Kidney tubule cell (primary cell): ENCODE measurements at regions not wholly inside any gene's neighbourhood (a gene's known extent, or its start where the extent isn't known, plus 50 kb on each side); places are given as distances from the start of the nearest gene placed in this dataset.

ENCODE experiments used
- DNase-seq: peaks from one replicate; pipeline ENCODE4 v3.0.0-alpha.2; 2018; ENCODE audit warnings: low spot score

DNA sequence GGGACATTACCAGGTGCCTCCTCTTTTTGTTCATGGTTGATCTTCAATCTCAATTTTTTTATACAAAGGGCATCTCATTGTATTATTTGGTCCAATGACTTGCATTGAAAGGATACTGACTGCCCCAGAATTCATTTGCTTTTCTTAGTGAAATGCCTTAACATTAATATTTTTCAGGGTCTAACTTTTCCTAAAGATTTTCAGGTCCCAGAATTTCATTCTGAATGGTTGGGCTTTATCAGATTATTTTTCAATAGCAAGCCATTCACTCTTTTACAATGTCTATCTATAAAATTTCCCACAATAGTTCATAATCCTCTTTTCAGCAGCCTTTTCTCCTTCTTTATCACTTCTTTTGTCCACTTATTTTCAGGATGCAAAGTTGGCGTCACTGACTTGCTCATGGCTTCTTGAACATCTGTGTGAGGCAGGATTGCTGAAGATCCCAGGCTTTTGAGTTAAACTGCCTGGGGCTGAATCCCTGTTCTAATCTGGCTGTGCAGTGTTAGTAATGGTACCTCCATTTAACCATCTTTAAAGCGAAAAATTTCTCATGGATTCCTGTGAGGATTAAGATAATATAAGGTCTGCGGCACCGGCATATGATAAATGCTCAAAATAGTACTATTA is 131.7 kb upstream of the HDAC9 start:
- DNase-seq, result no peak

DNA sequence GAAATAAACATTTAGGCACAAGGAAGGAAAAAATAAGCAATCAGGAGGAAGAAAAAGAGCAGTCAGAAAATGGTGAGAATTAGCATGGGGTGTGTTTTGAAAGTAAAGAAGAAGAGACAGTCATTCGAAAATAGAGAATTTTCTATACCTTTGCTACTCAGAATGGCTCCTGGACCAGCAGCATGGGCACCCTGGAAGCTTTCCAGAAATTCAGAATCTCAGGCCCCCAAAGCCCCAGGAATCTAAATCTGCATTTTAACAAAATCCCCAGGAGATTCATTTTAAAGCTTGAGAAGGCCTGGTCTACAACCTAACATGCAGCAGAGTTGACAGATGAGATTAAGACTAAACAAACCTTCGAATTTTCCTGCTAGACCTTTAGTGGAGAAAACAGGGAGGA is 131.2 kb upstream of the HDAC9 start:
- no peak for DNase-seq

DNA sequence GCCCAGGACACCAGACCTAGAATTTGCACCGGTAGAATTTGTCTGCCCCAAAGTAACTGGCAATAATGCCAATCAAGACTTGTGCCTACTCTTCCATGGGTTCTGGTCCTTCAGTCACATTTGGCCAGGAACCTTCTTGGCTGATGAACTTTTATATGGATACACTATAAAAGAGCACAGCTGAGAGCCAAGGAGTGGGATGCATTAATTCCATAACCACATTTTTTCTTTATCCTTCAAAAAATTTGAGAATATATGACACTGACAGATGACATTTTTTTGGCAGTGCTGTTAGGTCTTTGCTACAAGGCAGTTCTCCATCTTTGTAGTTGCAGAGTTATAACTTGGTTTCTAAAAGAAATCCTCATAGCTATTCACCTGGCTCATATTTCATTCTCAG is 129.2 kb upstream of the HDAC9 start:
- no peak for DNase-seq

DNA sequence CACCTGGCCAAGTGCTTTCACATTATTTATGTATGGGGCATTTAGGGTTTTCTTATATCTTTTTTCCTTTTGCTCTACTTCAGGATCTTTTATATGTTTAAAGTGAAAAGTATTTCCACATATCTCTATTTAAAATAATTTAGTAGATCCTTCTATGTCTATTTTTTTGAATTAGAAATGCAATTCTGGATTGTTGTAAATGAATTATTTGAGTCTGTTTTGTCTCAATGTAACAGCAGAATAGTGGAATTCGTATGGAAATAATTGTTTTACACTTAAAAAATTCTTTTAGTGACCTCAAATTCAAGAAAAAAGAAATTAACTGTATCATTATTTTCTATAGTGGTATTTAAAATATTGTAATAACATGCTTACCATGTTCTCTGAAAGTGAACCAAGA is 126.5 kb upstream of the HDAC9 start:
- DNase-seq, result no peak

DNA sequence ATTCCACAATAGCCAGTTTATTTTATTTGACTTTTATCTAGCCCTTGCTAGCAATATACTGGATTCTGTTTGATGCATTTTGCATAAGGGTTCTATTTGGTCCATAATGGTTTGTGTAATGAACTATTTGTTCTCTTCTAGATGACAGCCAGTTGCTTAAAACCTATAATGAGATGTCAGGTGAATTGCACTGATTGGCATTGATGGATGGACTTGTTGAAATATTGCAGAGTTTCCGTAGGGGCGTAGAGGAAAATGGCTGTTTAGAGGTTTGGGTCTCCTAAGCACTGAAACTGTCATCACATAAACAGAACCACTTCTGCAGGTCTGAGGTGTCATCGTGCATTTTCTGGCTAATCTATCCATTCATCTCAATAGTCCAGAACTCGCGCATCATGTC is 124.9 kb upstream of the HDAC9 start:
- DNase-seq, result no peak

DNA sequence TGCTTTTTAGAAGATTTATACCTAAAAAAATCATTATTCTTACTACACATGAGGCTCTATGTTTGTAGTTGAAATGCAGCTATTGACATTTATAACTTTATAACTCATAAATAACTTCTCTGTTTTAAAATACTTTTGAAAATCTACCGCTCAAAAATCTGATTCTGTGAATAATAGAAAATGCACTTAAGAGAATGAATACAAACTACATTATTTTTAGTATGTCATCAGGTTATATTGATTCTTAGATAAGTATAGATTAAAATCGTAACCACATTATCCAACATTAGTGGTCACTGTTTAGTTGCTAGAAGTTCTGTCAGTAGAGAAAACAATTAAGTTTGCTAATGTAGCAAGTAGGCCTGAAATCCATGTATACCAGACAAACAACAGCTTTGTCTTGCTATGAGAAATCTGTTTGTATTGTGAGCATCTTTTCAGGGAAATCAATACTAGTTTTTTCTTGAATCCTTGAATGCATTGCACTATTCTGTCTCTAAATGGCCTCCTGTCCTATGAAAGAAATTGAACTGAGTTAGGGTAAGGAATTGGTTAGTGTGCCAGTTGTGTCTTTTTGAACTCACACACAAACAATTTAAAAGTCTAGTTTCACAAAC is 116.5 kb upstream of the HDAC9 start:
- DNase-seq, result no peak

DNA sequence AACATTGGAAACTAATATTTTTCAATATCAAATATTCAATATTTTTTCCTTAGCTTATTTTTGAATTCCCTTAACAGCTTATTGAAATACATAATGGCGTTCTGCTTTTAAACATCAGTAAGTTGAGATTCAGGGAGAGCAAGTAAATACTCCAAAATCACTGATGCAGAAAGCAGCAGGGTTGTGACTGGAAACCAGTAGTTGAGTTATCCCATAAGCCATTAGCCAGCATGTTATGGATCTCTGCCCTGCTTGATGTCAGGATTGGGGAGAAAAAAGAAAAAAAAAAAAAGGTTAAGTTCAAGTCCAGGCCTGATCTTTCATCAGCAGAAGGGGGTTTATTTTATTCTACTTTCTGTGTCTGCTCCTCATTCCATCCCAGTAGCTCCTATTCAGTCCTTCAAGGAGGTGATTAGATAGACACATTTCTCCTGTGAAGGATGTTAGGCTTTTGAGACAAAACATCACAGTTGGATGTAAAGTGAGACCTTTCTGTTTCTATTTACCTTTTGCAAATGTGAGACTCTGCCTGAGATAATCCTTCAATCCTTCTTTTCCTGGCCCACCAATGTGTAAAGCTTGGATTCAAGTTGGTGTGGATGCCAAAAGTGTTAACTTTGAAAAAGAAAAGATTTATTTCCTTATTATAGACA is 110.9 kb upstream of the HDAC9 start:
- DNase-seq, result peak; percentile 26

DNA sequence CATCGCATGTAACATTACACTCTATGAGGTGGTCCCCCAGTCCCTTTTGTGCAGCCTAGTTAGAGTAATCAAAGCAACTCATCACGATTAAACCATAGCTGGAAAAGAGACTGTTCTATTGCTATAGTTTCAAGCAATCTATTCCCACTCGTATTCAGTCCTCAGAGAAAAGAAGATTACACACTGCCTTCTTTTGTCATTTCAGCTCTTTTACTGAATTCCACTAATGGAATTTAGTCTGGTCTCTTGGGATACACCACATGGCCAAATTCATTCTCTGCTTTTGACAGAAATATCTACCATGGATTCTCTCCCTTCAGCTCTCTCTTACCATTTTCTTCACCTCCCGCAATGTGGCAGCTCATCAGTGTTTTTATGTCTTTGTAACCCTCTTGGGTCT is 108.9 kb upstream of the HDAC9 start:
- no peak for DNase-seq

DNA sequence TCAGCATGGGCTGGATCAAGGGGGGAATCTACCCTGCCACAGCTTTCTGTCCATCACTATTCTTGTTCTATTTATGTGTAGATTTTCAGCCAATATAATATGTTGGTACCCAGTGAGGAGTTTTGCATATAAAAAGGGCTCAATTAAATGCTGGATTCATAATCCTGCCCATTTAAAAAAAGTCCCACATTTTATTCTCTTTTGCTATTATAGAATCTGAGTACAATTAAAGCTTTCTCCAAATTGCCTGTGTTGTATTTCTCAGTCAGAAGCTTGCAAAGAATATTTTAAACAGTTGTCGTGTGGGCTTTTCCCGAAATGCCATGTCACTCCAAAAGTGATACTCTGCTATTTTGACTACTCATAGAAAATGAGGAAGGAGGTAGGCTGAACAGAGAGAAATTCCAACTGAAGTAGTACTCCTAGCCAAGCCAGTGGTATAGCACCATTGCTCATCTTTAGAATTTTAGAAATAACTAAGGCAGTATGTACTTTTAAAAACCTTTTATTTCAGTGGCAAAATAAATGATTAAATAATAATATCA is 108.3 kb upstream of the HDAC9 start:
- DNase-seq, result no peak

DNA sequence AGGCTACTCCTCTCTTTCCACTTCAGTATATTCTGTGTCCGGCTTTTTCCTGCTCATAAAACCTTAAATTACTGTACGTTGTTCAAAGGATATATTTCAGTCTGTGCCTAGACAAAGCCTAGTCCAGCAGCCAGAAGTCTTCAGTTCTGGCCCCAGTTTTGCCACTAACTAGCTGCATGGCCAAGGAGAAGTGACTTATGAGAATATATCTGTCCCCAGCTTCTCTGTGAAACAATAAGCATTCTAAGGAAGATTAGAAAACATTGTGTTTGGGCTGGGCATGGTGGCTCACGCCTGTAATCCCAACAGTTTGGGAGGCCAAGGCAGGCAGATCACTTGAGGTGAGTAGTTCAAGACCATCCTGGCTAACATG is 105.0 kb upstream of the HDAC9 start:
- DNase-seq, result no peak

DNA sequence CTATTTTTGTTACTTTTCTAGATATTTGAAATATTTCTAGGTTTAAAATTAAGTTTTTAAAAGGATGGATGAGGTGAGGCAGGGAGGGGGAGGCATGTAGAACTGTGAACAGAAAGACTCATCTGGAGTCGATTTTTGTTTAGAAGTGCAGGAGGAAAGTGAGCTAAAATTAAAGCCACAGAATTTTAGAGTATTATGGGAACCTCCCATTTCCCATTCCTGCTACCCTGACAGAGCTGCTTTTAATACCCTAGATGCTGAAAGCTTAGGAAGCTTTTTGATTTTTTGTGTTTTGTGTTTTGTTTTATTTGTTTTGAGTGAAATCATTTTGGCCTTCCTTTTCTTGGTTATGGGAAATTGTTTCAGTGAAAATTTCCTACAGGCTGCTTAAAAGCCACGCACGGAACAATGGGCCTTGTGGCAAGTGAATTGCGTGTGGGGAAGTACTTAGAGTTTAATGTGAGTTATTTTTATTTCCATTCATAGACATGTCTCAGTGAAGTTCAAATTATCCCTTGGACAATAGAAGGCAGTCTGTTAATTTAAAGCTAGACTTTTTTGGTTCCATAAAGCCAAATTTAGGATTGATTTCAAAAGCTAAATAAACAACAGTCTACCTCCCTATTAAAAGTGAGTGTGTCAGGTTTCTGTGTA is 102.0 kb upstream of the HDAC9 start:
- no peak for DNase-seq

DNA sequence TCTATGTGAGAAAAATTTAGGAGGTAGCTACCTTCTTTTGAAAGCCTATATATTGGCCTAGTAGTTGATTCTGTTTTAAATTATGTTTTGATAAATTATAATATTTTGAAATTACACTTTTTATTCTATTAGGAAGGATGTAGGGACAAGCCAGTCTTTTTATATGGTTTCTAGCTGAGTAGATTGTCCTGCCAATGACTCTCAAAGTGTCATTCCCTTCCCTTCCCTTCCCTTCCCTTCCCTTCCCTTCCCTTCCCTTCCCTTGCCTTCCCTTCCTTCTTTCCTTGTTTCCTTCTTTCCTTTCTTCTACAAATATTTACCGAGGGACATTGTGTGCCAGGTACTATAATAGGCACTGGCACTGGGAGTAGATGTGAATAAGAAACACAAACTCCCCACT is 99.7 kb upstream of the HDAC9 start:
- DNase-seq, result no peak

DNA sequence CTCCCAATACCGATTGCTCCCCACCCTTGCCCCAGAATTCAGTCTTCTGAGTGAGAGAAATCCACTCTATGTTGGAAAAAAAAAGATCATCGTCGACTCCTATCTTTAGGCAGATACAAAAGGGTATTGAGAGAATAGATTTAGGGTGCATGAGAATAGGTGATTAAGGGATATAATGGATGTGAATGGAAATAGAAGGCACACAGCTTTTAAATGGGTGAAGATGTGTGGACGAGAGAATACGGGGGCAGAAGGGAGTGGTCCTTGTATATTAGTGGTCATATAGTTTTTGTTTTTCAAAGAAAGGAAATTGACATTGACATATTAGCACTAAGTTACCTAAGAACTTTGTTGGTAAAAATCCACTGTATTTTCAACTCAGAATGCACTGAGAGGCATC is 98.6 kb upstream of the HDAC9 start:
- DNase-seq, result no peak

DNA sequence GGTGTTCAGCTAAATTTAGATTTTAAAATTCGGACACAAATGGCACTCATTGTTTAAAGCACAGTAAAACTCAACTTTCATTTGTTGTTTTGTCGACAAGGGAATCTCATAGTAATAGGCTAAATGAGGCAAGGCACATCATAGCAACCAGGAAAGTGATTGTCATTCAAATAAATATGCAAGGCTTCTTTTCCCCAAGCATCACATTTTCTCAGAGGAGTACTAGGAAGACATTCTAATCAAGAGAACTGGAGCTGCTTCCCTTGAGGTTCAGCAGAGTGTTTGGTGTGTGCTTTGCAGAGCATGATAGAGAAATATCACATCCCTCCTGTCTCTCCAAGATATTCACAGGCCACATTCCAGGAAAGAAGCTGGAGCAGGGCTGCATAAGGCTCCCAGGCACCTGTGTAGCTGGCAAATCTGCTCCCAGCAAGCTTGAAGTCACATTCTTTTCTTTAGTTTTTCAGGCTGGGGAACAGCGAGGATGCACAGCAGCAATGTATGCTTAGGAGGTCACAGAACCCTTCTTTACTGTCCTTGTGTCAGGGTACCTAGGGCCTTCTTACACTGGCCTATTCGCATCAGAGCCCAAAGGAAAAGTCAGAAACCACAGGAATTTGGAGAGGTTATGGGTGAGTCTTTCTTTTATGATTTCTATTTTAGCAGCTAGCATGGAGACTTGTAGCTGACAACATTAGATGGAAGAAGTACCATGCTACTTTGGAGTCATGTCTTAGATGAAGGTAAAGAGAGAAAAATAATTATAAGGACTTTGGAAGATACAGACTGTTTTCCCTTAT is 95.9 kb upstream of the HDAC9 start:
- peak; percentile 49 for DNase-seq

DNA sequence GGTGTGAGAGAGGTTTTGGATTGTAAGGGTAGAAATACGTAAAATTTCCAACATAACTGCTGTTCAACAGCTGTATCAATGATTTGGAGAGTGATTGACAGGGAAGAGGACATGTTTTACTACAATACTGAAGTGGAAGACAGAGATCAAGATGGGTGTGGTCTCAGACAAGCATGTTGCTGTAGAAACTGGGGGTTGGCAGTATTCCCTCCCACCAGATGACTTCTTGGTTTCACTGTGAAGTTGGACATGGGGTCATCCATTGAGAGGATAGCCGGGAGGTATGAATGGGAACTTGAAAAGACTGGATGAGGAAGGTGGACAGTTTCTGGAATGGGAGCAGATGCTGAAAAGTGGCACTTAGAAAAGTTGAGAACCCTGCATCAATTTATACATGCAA is 95.3 kb upstream of the HDAC9 start:
- DNase-seq, result no peak

DNA sequence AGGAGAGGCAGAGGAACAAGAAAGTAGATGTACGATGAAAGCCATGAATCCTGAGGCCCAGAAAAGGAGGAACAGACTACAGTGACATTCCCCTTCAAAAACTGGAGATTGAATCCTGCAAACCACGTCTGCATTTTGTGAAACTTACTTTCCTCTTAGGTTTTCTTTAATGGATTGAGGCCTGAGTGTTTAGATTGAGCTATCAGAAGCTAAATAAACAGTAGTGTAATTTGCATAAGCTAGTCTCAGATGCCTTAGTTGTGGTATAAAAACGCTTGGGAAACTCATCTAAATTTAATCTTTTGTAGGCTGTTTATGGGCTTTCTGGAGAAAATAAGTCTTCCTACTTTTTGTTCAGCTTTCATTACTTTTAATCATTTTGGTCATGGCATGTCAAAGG is 94.8 kb upstream of the HDAC9 start:
- DNase-seq, result no peak

DNA sequence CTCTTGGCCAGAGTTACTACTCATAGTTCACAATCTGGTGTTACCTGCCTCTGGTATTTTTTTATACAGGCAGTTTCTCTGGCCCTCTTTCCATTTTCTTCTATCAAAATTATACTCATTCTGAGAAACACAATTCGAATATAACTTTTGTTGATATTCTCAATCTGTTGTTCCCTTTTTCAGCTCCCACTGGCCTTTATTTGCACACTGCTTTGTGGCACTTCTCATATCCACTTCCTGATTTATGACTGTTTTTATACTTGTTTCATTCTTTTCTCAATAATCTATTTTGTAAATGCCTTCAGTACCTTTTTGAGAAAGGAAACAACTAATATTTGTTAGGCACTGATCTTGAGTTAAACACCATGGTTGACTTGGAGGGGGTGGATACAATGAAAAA is 93.8 kb upstream of the HDAC9 start:
- DNase-seq, result no peak

DNA sequence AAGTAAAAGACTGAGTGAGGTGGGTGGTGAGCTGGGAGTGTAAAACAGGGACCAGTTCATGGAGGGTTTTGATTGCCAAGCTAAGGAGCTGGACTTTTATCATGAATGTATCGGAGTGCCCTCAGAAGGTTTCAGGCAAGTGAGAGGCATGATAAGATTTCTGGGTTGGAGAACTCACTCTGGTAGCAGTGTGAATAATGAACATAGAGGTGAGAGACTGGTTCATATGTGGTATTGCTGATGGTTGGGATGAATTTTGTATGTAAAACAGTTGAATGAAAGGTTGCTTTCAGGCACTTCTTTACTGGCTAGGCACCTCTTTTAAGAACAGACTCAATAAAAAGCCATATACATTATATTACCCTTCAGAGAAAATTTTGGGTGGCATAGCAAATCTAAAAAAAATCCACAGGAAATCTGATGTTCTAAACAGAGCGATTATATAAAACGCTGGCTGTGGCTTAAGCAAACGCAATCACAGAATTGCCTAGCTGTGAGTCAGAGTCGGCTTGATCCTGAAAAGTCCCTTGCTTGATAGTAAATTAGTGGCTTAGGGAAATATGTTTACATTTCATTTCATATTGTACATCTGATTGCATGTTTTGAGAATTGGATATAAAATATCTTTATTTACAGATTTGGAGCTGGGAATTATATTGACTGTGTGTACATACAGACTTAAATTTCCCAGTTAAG is 92.9 kb upstream of the HDAC9 start:
- DNase-seq, result peak; percentile 6

DNA sequence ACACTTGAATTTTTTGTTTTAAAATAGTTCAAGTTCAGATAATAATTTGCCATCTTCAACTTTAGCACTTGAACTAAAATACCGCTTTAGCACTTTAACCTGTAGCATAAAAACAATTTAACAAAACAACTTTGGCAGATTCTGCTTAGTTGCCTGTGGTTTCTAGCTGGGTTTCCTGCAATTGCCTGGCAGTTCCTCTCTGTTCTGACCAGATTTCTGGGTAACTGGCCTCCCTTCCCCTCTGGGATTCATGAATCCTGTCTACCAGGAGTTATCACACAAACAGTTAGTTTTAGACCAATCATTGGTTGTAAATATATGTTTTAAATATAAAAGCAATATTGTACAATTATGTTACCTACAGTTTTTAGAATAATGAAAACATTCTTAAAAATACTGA is 89.8 kb upstream of the HDAC9 start:
- no peak for DNase-seq

DNA sequence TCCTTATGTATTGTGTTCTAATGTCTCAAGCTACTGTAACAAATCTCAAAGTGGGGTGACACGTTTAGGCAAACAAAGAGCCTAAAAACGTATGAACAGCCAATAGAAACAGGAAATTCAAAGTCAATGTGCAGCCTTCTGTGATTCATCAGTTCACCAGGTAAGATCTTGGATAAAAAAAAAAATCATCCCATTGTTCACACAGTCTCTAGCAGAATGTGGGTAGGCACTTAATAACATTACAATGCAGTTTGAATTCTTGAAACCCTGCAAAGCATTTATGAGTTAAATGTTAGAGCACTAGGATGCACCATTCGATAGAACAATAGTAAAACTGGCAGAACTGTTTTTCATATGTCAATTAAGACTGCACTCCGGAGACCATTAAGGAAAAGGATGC is 88.2 kb upstream of the HDAC9 start:
- DNase-seq, result peak; percentile 33

DNA sequence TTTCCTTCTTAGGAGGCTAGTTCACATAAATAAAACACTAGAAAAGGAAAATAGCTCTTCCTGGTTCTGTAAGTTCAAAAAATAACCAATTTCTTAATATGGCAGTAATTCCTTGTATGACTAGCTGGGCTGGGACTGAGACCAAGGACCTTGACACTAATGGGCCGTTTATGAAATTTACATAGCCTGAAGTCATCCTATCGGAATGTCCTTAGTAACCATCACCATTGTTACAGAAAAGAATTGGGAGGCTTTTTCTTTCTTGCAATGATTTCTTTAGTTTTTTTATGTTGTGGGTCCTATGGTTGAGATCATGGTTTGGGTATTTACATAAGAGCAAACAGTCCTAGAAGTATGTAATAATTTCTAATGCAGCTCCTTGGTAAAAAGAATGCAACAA is 87.1 kb upstream of the HDAC9 start:
- peak; percentile 79 for DNase-seq

DNA sequence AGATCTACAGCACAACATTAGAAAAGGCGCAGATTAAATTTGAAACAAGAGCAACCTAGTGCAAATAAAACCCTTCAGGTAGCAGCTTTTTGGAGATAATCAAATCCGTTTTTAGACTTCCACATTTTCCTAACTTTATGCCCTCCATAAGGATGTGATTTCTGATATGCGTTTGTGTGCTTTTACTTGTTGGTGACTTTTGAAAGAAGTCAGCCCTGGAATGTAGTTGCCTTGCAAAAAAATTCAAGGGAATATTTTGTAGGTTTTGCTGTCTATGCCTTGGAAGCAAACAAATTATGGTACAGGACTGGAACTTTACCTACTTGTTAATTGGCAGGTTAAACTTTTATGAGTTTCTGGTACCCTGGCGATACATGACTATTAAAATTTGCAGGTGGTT is 86.7 kb upstream of the HDAC9 start:
- DNase-seq, result no peak
